Activated CD8-positive, alpha-beta T cell treated with anti-CD3 and anti-CD28 coated beads for 36 hours (primary cell): ENCODE measurements at regions not wholly inside any gene's neighbourhood (a gene's known extent, or its start where the extent isn't known, plus 50 kb on each side); places are given as distances from the start of the nearest gene placed in this dataset.

Experiments
- ATAC-seq: fragments of 200-7000 bp; cut with Tn5 transposase; one replicate; pipeline ENCODE4 v1.10.0; 2021; ENCODE audit warnings: mild to moderate bottlenecking, moderate library complexity
- CTCF ChIA-PET: fragments of 350-600 bp; sonication (Branson Sonifier 250); formaldehyde crosslinking; loops from one replicate; lab custom pipeline; 2021; ENCODE audit warnings: antibody characterized with exemption; lab: Charles Lee
- POLR2A ChIA-PET: fragments of 350-600 bp; sonication (Branson Sonifier 250); formaldehyde crosslinking; loops from one replicate; lab custom pipeline; 2021; ENCODE audit warnings: antibody characterized with exemption; lab: Charles Lee
- DNase-seq: peaks from one replicate; pipeline ENCODE4 v3.0.0-alpha.2; 2020
- H3K27ac Mint-ChIP-seq: one replicate; pipeline ENCODE4 v1.8.0; 2021; ENCODE audit warnings: mild to moderate bottlenecking, mixed read lengths
- H3K27me3 Mint-ChIP-seq: one replicate; pipeline ENCODE4 v1.8.0; 2021; ENCODE audit warnings: mixed read lengths
- H3K36me3 Mint-ChIP-seq: one replicate; pipeline ENCODE4 v1.8.0; 2021; ENCODE audit warnings: low read depth, mixed read lengths
- H3K4me1 Mint-ChIP-seq: one replicate; pipeline ENCODE4 v1.8.0; 2021; ENCODE audit warnings: low read depth, mixed read lengths
- H3K4me3 Mint-ChIP-seq: one replicate; pipeline ENCODE4 v1.8.0; 2021; ENCODE audit warnings: mild to moderate bottlenecking, moderate library complexity, mixed read lengths
- H3K9me3 Mint-ChIP-seq: one replicate; pipeline ENCODE4 v1.8.0; 2021; ENCODE audit warnings: mixed read lengths
- CTCF ChIP-seq: fragments of 200-600 bp; IDR thresholded peaks from one replicate; pipeline ENCODE4 v1.8.0; 2022; ENCODE audit warnings: antibody characterized with exemption, mild to moderate bottlenecking
- intact Hi-C: fragments of 100-400 bp; cut with micrococcal nuclease; formaldehyde crosslinking; loops from one replicate; pipeline ENCODE4 v1.10.0; 2022

DNA sequence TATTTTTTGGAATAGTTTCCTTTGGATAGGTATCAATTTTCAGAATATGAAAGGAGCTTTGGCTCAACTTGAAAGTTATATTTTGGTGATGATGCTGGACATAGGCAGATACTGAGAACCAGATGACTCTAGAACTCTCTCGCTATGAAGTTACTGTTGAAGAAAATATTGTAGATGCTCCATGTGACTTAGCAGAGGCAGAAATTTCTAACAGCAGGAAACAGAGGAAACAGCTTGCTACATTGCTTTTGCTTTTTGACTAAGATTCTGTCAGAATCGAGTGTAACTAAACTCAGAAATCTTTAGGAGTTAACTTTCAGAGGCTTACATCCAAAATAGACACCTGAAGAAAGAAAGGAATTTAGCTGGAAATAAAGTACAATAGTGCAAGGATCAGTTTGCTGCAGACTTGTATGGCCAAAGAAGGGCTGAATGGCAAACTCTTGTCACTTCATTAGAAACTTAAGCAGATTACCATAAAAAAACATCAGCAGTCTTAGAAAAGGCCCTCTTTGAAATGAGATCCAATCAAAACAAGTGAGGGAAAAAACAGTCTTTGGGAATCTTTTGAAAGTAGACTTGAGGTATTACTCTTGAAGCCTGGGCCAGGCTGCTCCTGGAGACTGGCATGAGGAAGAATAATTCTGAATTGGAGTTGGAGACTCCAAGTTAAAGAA is 911.8 kb downstream of the FSCB start:
- H3K4me3 Mint-ChIP-seq: no peak overlapping the region
- H3K36me3 Mint-ChIP-seq: no peaks in the 10 kb centered on the region
- intact Hi-C loops: no loop called here
- CTCF ChIA-PET: no interaction called here
- H3K27me3 Mint-ChIP-seq: no peaks in the 10 kb centered on the region
- no peak for DNase-seq
- H3K4me1 Mint-ChIP-seq: no peaks in the 10 kb centered on the region
- peaks cover 4% of the 10 kb centered on the region for H3K9me3 Mint-ChIP-seq
- ATAC-seq: no peak
- no peak for TF ChIP-seq CTCF
- no peak overlapping the region for H3K27ac Mint-ChIP-seq
- POLR2A ChIA-PET: no interaction called here

DNA sequence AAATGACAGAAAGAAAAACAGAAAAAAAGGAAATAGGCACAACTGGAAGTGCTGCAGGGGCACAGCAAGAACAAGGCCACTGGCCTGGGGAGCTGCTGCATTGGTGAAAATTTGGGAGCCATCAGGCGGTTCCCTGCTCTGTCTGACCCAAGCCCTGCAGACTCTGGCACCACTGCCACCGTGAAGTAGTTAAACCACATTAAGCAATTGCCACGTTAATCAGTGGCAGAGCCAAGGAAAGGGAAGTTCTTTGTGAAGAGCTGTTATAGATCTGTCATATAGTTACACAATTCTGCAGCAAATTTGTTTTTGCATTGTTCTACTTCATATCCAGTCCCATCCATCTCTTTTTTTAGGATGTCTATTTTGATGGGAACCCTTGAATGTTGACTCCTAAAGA is 915.3 kb downstream of the FSCB start:
- H3K9me3 Mint-ChIP-seq: no peaks in the 10 kb centered on the region
- ATAC-seq (no peak), DNase-seq (no peak)
- intact Hi-C loops: no loop called here
- CTCF ChIA-PET: no interaction called here
- no peaks in the 10 kb centered on the region for H3K27me3 Mint-ChIP-seq
- H3K36me3 Mint-ChIP-seq: no peaks in the 10 kb centered on the region
- no peaks in the 10 kb centered on the region for H3K4me1 Mint-ChIP-seq
- POLR2A ChIA-PET: no interaction called here
- H3K4me3 Mint-ChIP-seq: no peak overlapping the region
- TF ChIP-seq CTCF: no peak
- no peak overlapping the region for H3K27ac Mint-ChIP-seq

DNA sequence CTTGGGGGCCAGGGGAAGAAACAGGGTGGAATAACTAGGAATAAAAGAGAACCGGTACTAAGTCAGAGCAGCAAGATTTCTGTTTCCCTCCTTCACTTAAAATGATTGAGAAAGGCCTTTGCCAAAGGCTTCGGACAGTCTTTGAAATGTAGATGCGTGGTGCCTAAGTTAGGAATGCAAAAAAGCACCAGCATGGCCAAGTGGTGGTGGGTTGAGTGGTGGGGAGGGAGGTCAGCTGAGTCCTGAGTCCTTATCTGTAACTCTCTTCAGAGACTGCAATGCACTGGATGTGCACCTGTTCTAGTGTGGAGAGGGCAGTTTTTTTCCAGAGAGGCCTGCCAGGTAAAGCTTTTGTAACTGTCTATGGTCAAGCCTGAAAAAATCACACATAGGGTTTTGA is 919.9 kb downstream of the FSCB start:
- no peak overlapping the region for H3K27ac Mint-ChIP-seq
- TF ChIP-seq CTCF: no peak
- intact Hi-C loops: no loop called here
- H3K4me1 Mint-ChIP-seq: no peaks in the 10 kb centered on the region
- no peaks in the 10 kb centered on the region for H3K36me3 Mint-ChIP-seq
- ChIA-PET POLR2A (no interaction called here), CTCF (no interaction called here)
- H3K4me3 Mint-ChIP-seq: no peak overlapping the region
- ATAC-seq (no peak), DNase-seq (no peak)
- peaks cover 4% of the 10 kb centered on the region for H3K9me3 Mint-ChIP-seq
- no peaks in the 10 kb centered on the region for H3K27me3 Mint-ChIP-seq

- Mint-ChIP-seq H3K27me3 (no peaks in the 10 kb centered on the region), H3K9me3 (peaks cover 17% of the 10 kb centered on the region), H3K4me1 (no peaks in the 10 kb centered on the region), H3K4me3 (no peak overlapping the region), H3K36me3 (no peaks in the 10 kb centered on the region), H3K27ac (no peak overlapping the region)
- ATAC-seq: no peak
- DNase-seq: no peak
- intact Hi-C loops: no loop called here
- ChIA-PET CTCF (no interaction called here), POLR2A (no interaction called here)
- no peak for TF ChIP-seq CTCF
Observed at GRCh38 chr14:43579671-43580070, 927.4 kb downstream of the FSCB start.

DNA sequence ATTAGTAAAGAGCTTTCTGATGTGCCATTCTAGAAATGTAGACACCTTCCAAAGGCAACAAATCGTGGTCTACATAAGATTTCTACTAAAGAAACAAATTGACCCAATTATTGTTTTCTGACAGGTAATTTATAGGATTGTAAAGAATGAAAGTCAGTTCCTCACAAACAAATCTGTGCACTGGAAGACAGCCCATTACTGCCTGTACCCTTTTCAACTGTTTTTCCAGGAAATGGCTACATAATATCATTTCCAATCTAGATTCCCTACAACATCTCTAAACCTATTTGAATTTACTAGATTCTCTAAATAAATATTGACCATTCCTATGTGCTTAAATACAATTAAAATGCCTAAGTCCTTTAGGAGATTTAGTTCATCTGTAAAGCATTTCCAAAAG is 939.1 kb downstream of the FSCB start:
- ChIA-PET CTCF (no interaction called here), POLR2A (no interaction called here)
- Mint-ChIP-seq H3K9me3 (peaks cover 3% of the 10 kb centered on the region), H3K4me1 (no peaks in the 10 kb centered on the region), H3K27ac (no peak overlapping the region), H3K4me3 (no peak overlapping the region), H3K27me3 (no peaks in the 10 kb centered on the region), H3K36me3 (no peaks in the 10 kb centered on the region)
- intact Hi-C loops: no loop called here
- TF ChIP-seq CTCF: no peak
- DNase-seq: no peak
- ATAC-seq: no peak
